ENCODE measurements at regions not wholly inside any gene's neighbourhood (a gene's known extent, or its start where the extent isn't known, plus 50 kb on each side); places are given as distances from the start of the nearest gene placed in this dataset.

DNA sequence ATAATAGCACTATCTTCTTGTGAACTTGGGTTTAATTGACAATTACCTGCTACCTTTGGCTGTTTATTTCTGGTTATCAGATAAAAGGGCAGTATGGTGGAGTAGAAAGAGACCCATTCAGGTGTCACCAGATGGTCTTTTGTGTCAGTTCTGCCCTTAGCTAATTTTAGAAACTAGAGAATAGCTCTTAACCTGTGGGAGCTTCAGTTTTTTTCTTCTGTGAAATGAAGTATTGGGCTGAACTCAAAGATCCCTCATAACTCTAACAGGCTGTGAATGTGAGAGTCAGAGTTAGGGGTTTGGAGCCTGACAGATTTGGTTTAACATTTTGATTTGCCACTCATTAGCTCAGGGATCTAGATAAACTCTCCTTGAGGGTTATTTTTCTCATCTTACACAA is 335.2 kb downstream of the PPP1R2C start:
- TF ChIP-seq, protein P1, sequence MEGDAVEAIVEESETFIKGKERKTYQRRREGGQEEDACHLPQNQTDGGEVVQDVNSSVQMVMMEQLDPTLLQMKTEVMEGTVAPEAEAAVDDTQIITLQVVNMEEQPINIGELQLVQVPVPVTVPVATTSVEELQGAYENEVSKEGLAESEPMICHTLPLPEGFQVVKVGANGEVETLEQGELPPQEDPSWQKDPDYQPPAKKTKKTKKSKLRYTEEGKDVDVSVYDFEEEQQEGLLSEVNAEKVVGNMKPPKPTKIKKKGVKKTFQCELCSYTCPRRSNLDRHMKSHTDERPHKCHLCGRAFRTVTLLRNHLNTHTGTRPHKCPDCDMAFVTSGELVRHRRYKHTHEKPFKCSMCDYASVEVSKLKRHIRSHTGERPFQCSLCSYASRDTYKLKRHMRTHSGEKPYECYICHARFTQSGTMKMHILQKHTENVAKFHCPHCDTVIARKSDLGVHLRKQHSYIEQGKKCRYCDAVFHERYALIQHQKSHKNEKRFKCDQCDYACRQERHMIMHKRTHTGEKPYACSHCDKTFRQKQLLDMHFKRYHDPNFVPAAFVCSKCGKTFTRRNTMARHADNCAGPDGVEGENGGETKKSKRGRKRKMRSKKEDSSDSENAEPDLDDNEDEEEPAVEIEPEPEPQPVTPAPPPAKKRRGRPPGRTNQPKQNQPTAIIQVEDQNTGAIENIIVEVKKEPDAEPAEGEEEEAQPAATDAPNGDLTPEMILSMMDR (IDR thresholded peaks at IDR 0.05; ENCODE audit: low read depth, low read length, poor library complexity, severe bottlenecking): no peak
- no peak for TF ChIP-seq EZH2phosphoT487 (IDR thresholded peaks at IDR 0.05; ENCODE audit: borderline replicate concordance, low read length)
- Histone ChIP-seq H3K4me3 (ENCODE audit: low read length) (no peak overlapping the region), H3K9me2 (replicated peaks; ENCODE audit: control insufficient read depth, low read length) (no peaks in the 10 kb centered on the region), H4K20me1 (ENCODE audit: control insufficient read depth, insufficient read depth, low read depth, low read length) (no peaks in the 10 kb centered on the region), H3K36me3 (ENCODE audit: control insufficient read depth, low read length) (no peaks in the 10 kb centered on the region), H3K4me1 (ENCODE audit: control insufficient read depth, low read length) (no peaks in the 10 kb centered on the region), H3F3A (ENCODE audit: control insufficient read depth, insufficient read depth) (no peaks in the 10 kb centered on the region), H3K9me3 (ENCODE audit: control insufficient read depth, insufficient read depth, low read length) (no peaks in the 10 kb centered on the region), H3K4me2 (ENCODE audit: low read length) (no peak overlapping the region), H3K27ac (ENCODE audit: low read depth, low read length) (no peak overlapping the region), H3K27me3 (ENCODE audit: control insufficient read depth, low read length) (no peaks in the 10 kb centered on the region), H3K79me2 (ENCODE audit: control insufficient read depth, low read length) (no peaks in the 10 kb centered on the region)

DNA sequence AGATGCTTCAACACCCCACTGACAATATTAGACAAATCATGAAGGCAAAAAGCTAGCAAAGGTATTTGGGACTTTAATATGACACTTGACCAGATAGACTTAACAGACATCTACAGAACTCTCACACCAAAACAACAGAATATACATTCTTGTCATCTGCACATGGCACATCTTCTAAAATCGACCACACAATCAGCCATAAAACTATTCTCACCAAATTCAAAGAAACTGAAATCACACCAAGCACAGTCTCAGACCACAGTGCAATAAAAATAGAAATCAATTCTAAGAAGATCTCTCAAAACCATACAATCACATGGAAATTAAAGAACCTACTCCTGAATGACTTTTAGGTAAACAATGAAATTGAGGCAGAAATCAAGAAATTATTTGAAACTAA is 340.8 kb downstream of the PPP1R2C start:
- no peaks in the 10 kb centered on the region for H3K4me1 ChIP-seq (ENCODE audit: control insufficient read depth, low read length)
- H4K20me1 ChIP-seq (ENCODE audit: control insufficient read depth, insufficient read depth, low read depth, low read length): no peaks in the 10 kb centered on the region
- H3K27me3 ChIP-seq (ENCODE audit: control insufficient read depth, low read length): no peaks in the 10 kb centered on the region
- H3K36me3 ChIP-seq (ENCODE audit: control insufficient read depth, low read length): no peaks in the 10 kb centered on the region
- no peak overlapping the region for H3K4me3 ChIP-seq (ENCODE audit: low read length)
- no peak overlapping the region for H3K27ac ChIP-seq (ENCODE audit: low read depth, low read length)
- H3K4me2 ChIP-seq (ENCODE audit: low read length): no peak overlapping the region
- H3F3A ChIP-seq (ENCODE audit: control insufficient read depth, insufficient read depth): no peaks in the 10 kb centered on the region
- no peaks in the 10 kb centered on the region for H3K79me2 ChIP-seq (ENCODE audit: control insufficient read depth, low read length)
- TF ChIP-seq EZH2phosphoT487 (IDR thresholded peaks at IDR 0.05; ENCODE audit: borderline replicate concordance, low read length): no peak
- TF ChIP-seq, protein P1 (IDR thresholded peaks at IDR 0.05; ENCODE audit: low read depth, low read length, poor library complexity, severe bottlenecking): no peak
- no peaks in the 10 kb centered on the region for H3K9me2 ChIP-seq (replicated peaks; ENCODE audit: control insufficient read depth, low read length)
- H3K9me3 ChIP-seq (ENCODE audit: control insufficient read depth, insufficient read depth, low read length): no peaks in the 10 kb centered on the region

DNA sequence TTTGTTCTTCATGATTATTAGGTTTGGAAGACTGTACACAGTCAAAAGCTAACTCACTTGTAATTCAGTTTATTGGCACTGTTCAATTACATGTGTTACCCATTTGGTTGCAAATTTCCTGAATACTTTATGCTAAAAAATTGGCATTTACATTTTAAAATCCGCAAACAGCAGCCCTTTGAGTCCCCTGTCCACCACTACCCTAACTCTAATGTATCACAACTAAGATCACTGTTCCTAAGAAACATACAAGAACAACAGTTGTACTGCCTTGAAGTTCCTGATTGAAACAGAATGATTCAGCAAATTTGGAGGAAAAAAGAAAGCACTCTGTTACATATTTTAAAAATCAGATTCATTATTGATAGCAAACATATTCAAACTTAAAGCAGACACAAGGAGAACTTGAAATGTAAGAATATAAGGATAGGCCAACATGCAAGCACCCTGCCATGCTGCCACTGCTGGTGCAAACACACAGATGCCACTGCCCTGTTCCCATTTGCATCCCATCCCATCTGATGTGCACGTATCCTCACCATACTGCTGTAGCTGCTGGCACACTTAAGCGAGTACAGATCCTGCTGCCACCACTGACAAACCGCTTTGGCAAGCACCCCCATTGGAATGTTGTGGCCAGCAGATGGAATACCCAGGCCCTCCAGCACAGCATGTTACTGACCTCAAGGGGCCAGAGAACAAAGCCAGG is 343.4 kb downstream of the PPP1R2C start:
- H3K9me2 ChIP-seq (replicated peaks; ENCODE audit: control insufficient read depth, low read length): no peaks in the 10 kb centered on the region
- no peaks in the 10 kb centered on the region for H3K36me3 ChIP-seq (ENCODE audit: control insufficient read depth, low read length)
- H3K4me1 ChIP-seq (ENCODE audit: control insufficient read depth, low read length): no peaks in the 10 kb centered on the region
- H3K4me3 ChIP-seq (ENCODE audit: low read length): no peak overlapping the region
- no peaks in the 10 kb centered on the region for H3K9me3 ChIP-seq (ENCODE audit: control insufficient read depth, insufficient read depth, low read length)
- no peak overlapping the region for H3K27ac ChIP-seq (ENCODE audit: low read depth, low read length)
- no peaks in the 10 kb centered on the region for H3K79me2 ChIP-seq (ENCODE audit: control insufficient read depth, low read length)
- no peaks in the 10 kb centered on the region for H4K20me1 ChIP-seq (ENCODE audit: control insufficient read depth, insufficient read depth, low read depth, low read length)
- TF ChIP-seq, protein P1 (IDR thresholded peaks at IDR 0.05; ENCODE audit: low read depth, low read length, poor library complexity, severe bottlenecking): no peak
- no peak for TF ChIP-seq EZH2phosphoT487 (IDR thresholded peaks at IDR 0.05; ENCODE audit: borderline replicate concordance, low read length)
- no peaks in the 10 kb centered on the region for H3F3A ChIP-seq (ENCODE audit: control insufficient read depth, insufficient read depth)
- H3K4me2 ChIP-seq (ENCODE audit: low read length): no peak overlapping the region
- H3K27me3 ChIP-seq (ENCODE audit: control insufficient read depth, low read length): no peaks in the 10 kb centered on the region
